Stomach (tissue), 8 donors: ENCODE measurements at regions not wholly inside any gene's neighbourhood (a gene's known extent, or its start where the extent isn't known, plus 50 kb on each side); places are given as distances from the start of the nearest gene placed in this dataset.

Source experiments
- DNase-seq, 2 donors: peaks; one replicate each; pipeline versions ENCODE4 v3.0.0 to v3.0.0-alpha.2; 2013 to 2019
- H3K27ac ChIP-seq, 5 donors: fragments of 200-600 bp in 4 of 5; sonication (generic) in 4 of 5; one replicate each; pipeline ENCODE4 v1.5.1; 2013 to 2019; ENCODE audit warnings: mild to moderate bottlenecking in 1 of 5, moderate library complexity in 1 of 5
- H3K27me3 ChIP-seq, 3 donors: fragments of 200-600 bp; sonication (generic); one replicate each; pipeline ENCODE4 v1.5.1; 2017 to 2019; ENCODE audit warnings: mixed run types in 1 of 3
- H3K36me3 ChIP-seq, 4 donors: fragments of 200-600 bp; sonication (generic); 1 replicate in 3 of 4; 2 replicates in 1 of 4; pipeline ENCODE4 v1.5.1; 2016 to 2019
- H3K4me1 ChIP-seq, 4 donors: fragments of 200-600 bp; sonication (generic); one replicate each; pipeline ENCODE4 v1.5.1; 2016 to 2019
- H3K4me3 ChIP-seq, 4 donors: fragments of 200-600 bp; sonication (generic) in 3 of 4; one replicate each; pipeline ENCODE4 v1.5.1; 2016 to 2019; ENCODE audit warnings: mild to moderate bottlenecking in 1 of 4
- H3K9me3 ChIP-seq, 4 donors: fragments of 200-600 bp; sonication (generic); one replicate each; pipeline ENCODE4 v1.5.1; 2016 to 2019
- CTCF ChIP-seq, 7 experiments: fragments of 450-650 bp in 4 of 7; fragments of 200-600 bp in 3 of 7; sonication (generic) in 3 of 7; IDR thresholded peaks; one replicate each; pipeline ENCODE4 v1.5.1; 2016 to 2019; ENCODE audit warnings: antibody characterized with exemption in 7 of 7, control low read depth in 2 of 7, mild to moderate bottlenecking in 1 of 7
- EP300 ChIP-seq: sonication (generic); formaldehyde crosslinking; IDR thresholded peaks from one replicate; pipeline ENCODE4 v1.6.1; 2017; ENCODE audit warnings: antibody characterized with exemption
- POLR2A ChIP-seq, 4 donors: fragments of 450-650 bp; IDR thresholded peaks; one replicate each; pipeline ENCODE4 v1.6.1; 2016; ENCODE audit warnings: antibody characterized with exemption in 4 of 4, control low read depth in 2 of 4, mild to moderate bottlenecking in 1 of 4, moderate library complexity in 1 of 4
- POLR2AphosphoS5 ChIP-seq, 3 donors: sonication (generic); formaldehyde crosslinking; IDR thresholded peaks; one replicate each; pipeline ENCODE4 v1.6.1; 2016; ENCODE audit warnings: antibody characterized with exemption in 3 of 3
- WGBS, 5 donors: extraction: QIAGEN DNeasy Blood & Tissue Kit in 3 of 5; methylation state at CpG; one replicate each; pipeline versions ENCODE4 v1.1.5 to v1.1.7; 2013 to 2018; 5-methylcytosine and 5-hydroxymethylcytosine counted together
- intact Hi-C: fragments of 100-400 bp; cut with DNase I; formaldehyde crosslinking; loops from one replicate; pipeline ENCODE4 v1.15.1; 2023; ENCODE audit warnings: low total_unique reads
- donor health status: healthy with polysubstance abuse.
- donor health status: Bipolar disorder and iron deficiency.
- donor health status: healthy.

- intact Hi-C loops: no loop called here
- H3K36me3 ChIP-seq: no peaks in the 10 kb centered on the region
- DNase-seq: no peak
- H3K9me3 ChIP-seq: no peaks in the 10 kb centered on the region
- TF ChIP-seq EP300: no peak
- TF ChIP-seq CTCF (IDR thresholded peaks at IDR 0.05): no peak
- TF ChIP-seq POLR2A (IDR thresholded peaks at IDR 0.05): no peak
- no peak for TF ChIP-seq POLR2AphosphoS5 (IDR thresholded peaks at IDR 0.05)
- no peaks in the 10 kb centered on the region for H3K4me1 ChIP-seq
- H3K4me3 ChIP-seq: no peak overlapping the region
- no peaks in the 10 kb centered on the region for H3K27me3 ChIP-seq
- H3K27ac ChIP-seq: no peak overlapping the region
Observed at GRCh38 chr18:30160124-30160523, 882.4 kb downstream of the DSC3 start.

DNA sequence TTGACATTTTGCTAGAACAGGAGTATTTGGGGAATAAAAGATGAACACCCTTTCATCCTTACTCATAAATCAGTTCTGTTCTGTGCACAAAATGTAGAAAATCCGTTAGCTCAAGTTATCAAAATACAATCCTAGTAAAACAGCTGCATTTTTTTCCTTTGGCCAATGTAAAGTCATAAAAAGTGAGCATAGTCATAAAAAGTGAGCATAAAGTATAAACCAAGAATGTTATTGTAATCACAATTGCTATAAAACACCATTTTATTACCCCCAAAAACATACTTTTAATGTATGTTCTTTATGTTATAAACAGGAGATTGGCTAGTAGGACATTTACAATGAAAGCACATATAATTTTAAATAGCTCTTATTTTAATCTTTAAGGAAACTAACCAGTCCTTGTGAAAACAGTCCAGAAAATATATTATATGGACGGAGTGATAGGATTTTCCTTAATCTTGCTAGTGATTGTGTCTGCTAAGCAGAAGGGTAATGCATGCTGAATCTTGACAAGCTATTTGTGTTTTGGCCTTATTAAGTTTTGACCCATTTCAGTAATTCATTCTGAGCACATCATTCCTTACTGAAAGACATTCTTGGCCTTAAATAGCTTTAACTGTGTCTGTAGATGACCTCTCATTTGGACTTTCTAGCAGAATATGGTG, 891.8 kb downstream of the DSC3 start:
- H3K4me3 ChIP-seq: no peak overlapping the region
- no peaks in the 10 kb centered on the region for H3K36me3 ChIP-seq
- TF ChIP-seq POLR2A (IDR thresholded peaks at IDR 0.05) (no peak), EP300 (no peak), POLR2AphosphoS5 (IDR thresholded peaks at IDR 0.05) (no peak), CTCF (IDR thresholded peaks at IDR 0.05) (no peak)
- WGBS, 5 donors: 40 to 53% (median 48%) methylated on average over 2 of the region's 2 CpGs
- intact Hi-C loops: no loop called here
- H3K9me3 ChIP-seq: no peaks in the 10 kb centered on the region
- H3K27me3 ChIP-seq: no peaks in the 10 kb centered on the region
- DNase-seq: no peak
- H3K27ac ChIP-seq: no peak overlapping the region
- no peaks in the 10 kb centered on the region for H3K4me1 ChIP-seq

DNA sequence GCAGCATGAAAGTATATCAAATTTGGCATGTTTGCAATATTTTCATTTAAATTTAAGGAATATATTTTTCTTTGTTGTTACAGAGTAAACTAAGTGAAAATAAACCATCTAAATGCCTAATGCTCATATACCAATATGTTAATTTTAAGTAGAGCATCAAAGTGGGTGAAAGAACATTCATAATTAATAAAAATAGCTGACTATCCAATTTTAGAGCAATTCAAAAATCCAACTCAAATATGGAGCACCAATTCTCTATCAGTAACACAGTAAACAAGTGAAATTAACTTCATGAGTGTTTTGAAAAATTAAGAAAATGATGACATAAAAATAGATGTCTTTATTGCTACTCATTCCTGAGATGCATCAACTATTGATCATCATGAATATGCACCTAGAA, 893.0 kb downstream of the DSC3 start:
- Histone ChIP-seq H3K27ac (no peak overlapping the region), H3K27me3 (no peaks in the 10 kb centered on the region), H3K4me1 (no peaks in the 10 kb centered on the region), H3K4me3 (no peak overlapping the region), H3K36me3 (no peaks in the 10 kb centered on the region), H3K9me3 (no peaks in the 10 kb centered on the region)
- no peak for DNase-seq
- intact Hi-C loops: no loop called here
- TF ChIP-seq POLR2AphosphoS5 (IDR thresholded peaks at IDR 0.05) (no peak), EP300 (no peak), POLR2A (IDR thresholded peaks at IDR 0.05) (no peak), CTCF (IDR thresholded peaks at IDR 0.05) (no peak)

DNA sequence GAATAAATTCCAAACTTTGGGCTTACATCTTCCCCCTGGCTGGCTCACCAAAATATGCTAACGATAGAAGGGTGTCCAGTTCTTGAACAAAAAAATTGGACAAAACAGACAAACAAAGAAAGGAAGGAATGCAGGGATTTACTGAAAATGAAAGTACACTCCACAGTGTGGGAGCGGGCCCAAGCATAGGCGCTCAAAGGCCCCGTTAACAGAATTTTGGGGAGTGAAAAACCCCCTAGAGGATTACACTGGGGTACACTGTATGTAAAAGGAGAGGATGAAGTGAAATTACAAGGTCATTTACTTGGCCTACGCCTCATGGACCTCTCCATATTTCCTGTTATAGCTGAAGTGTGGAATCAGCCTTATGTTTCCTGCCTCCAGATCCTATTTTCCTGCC, 899.7 kb downstream of the DSC3 start:
- H3K4me3 ChIP-seq: no peak overlapping the region
- no peak for DNase-seq
- 82 to 91% (median 87%) methylated on average over 5 of the region's 5 CpGs for WGBS, 5 donors
- peaks cover 0 to 23% (median 13%) of the 10 kb centered on the region in 4 donors for H3K9me3 ChIP-seq
- H3K27ac ChIP-seq: no peak overlapping the region
- H3K36me3 ChIP-seq: no peaks in the 10 kb centered on the region
- TF ChIP-seq EP300 (no peak), CTCF (IDR thresholded peaks at IDR 0.05) (no peak), POLR2AphosphoS5 (IDR thresholded peaks at IDR 0.05) (no peak), POLR2A (IDR thresholded peaks at IDR 0.05) (no peak)
- no peaks in the 10 kb centered on the region for H3K27me3 ChIP-seq
- intact Hi-C loops: no loop called here
- no peaks in the 10 kb centered on the region for H3K4me1 ChIP-seq
